HepG2 (cell line): ENCODE measurements at regions not wholly inside any gene's neighbourhood (a gene's known extent, or its start where the extent isn't known, plus 50 kb on each side); places are given as distances from the start of the nearest gene placed in this dataset.

ENCODE experiments used
- ARID2 ChIP-seq: sonication (generic); formaldehyde crosslinking; IDR thresholded peaks from 2 replicates; pipeline ENCODE4 v1.8.1; 2022; ENCODE audit warnings: mild to moderate bottlenecking, missing genetic modification reagents, borderline replicate concordance
- ERF ChIP-seq: IDR thresholded peaks from 2 replicates; pipeline ENCODE4 v1.6.1; 2018; ENCODE audit warnings: missing biosample characterization, missing genetic modification reagents
- FOXP1 ChIP-seq, 2 experiments: fragments of 450-650 bp in 1 of 2; IDR thresholded peaks; 2 replicates each; pipeline ENCODE4 v1.6.1; 2017 to 2018; ENCODE audit warnings: antibody characterized with exemption in 1 of 2
- HOXA9 ChIP-seq: sonication (generic); formaldehyde crosslinking; IDR thresholded peaks from 2 replicates; pipeline ENCODE4 v1.8.1; 2022; ENCODE audit warnings: missing genetic modification reagents, mild to moderate bottlenecking, moderate library complexity, borderline replicate concordance
- KDM5A ChIP-seq: fragments of 200-600 bp; sonication (generic); IDR thresholded peaks from 2 replicates; pipeline ENCODE4 v1.7.0; 2018; ENCODE audit warnings: antibody characterized with exemption, mild to moderate bottlenecking, low read length, borderline replicate concordance
- KMT2A ChIP-seq: sonication (generic); formaldehyde crosslinking; IDR thresholded peaks from 2 replicates; pipeline ENCODE4 v1.4.0; 2020; ENCODE audit warnings: missing genetic modification reagents
- POLR2AphosphoS2 ChIP-seq: IDR thresholded peaks from 2 replicates; pipeline ENCODE4 v1.6.1; 2011; ENCODE audit warnings: low read depth, low read length, improper control_type of control experiment
- ZBTB38 ChIP-seq: sonication (generic); formaldehyde crosslinking; IDR thresholded peaks from 2 replicates; pipeline ENCODE4 v1.5.1; 2020; ENCODE audit warnings: mild to moderate bottlenecking, missing genetic modification reagents
- ZMAT3 ChIP-seq: sonication (generic); formaldehyde crosslinking; conservative IDR thresholded peaks from 2 replicates; pipeline ENCODE4 v1.7.0; 2021; ENCODE audit warnings: missing genetic modification reagents
- ZNF230 ChIP-seq: sonication (generic); formaldehyde crosslinking; IDR thresholded peaks from 2 replicates; pipeline ENCODE4 v1.4.0; 2020; ENCODE audit warnings: mild to moderate bottlenecking, missing genetic modification reagents
- ZNF256 ChIP-seq: sonication (generic); formaldehyde crosslinking; conservative IDR thresholded peaks from 2 replicates; pipeline ENCODE4 v1.4.0; 2020; ENCODE audit warnings: missing genetic modification reagents
- ZNF292 ChIP-seq: sonication (generic); formaldehyde crosslinking; IDR thresholded peaks from 2 replicates; pipeline ENCODE4 v1.8.1; 2022; ENCODE audit warnings: mild to moderate bottlenecking, low read depth, missing genetic modification reagents, borderline replicate concordance
- ZNF704 ChIP-seq: sonication (generic); formaldehyde crosslinking; IDR thresholded peaks from 2 replicates; pipeline ENCODE4 v1.8.1; 2023; ENCODE audit warnings: mild to moderate bottlenecking, inconsistent platforms, moderate library complexity, missing genetic modification reagents, borderline replicate concordance
- TF ChIP-seq, protein P1 (sequence below): sonication (generic); formaldehyde crosslinking; IDR thresholded peaks from 2 replicates; pipeline ENCODE4 v1.4.0; 2020; ENCODE audit warnings: missing genetic modification reagents, borderline replicate concordance
- TF ChIP-seq, protein P2 (sequence below): sonication (generic); formaldehyde crosslinking; IDR thresholded peaks from 2 replicates; pipeline ENCODE4 v1.4.0; 2020; ENCODE audit warnings: missing genetic modification reagents
- TF ChIP-seq, protein P3 (sequence below): sonication (generic); formaldehyde crosslinking; IDR thresholded peaks from 2 replicates; pipeline ENCODE4 v1.4.0; 2020; ENCODE audit warnings: missing genetic modification reagents, mild to moderate bottlenecking, borderline replicate concordance

DNA sequence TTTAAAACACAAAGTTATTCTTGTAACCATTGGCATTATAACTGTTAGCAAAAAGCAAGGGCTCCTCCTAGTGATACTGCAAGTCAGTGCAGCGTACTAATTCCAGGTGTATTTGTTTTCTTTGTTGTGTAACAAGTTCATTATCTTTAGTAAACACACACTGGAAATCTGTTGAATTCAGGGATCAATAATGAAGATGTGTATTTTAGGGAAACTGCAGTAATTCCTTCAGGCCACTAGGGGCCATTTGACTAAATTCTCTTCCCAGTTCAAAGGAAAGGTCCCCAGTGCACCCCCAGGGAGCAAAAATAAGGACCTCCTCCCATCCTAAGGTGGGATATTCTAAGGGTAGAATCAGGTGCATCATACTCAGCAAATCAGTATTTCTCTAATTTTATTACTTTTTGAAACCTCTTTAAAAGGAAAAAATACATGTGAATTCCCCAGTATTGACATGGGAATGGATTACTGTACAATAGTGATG is 158.6 kb upstream of the LYZL1 start (continued):
- TF ChIP-seq, protein P1, sequence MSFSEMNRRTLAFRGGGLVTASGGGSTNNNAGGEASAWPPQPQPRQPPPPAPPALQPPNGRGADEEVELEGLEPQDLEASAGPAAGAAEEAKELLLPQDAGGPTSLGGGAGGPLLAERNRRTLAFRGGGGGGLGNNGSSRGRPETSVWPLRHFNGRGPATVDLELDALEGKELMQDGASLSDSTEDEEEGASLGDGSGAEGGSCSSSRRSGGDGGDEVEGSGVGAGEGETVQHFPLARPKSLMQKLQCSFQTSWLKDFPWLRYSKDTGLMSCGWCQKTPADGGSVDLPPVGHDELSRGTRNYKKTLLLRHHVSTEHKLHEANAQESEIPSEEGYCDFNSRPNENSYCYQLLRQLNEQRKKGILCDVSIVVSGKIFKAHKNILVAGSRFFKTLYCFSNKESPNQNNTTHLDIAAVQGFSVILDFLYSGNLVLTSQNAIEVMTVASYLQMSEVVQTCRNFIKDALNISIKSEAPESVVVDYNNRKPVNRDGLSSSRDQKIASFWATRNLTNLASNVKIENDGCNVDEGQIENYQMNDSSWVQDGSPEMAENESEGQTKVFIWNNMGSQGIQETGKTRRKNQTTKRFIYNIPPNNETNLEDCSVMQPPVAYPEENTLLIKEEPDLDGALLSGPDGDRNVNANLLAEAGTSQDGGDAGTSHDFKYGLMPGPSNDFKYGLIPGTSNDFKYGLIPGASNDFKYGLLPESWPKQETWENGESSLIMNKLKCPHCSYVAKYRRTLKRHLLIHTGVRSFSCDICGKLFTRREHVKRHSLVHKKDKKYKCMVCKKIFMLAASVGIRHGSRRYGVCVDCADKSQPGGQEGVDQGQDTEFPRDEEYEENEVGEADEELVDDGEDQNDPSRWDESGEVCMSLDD (CRISPR knock-in tag) = 0 out of 2 replicates have a peak, but pooled peaks have one; percentile 22
- peak; percentile 27; the same call in 1 of the 2 replicates for TF ChIP-seq KDM5A
- TF ChIP-seq KMT2A (CRISPR knock-in tag) = no peak
- TF ChIP-seq ZMAT3 (CRISPR knock-in tag) = no peak
- no peak; the same call in 1 of the 2 replicates for TF ChIP-seq ERF (CRISPR knock-in tag)
- TF ChIP-seq, protein P2, sequence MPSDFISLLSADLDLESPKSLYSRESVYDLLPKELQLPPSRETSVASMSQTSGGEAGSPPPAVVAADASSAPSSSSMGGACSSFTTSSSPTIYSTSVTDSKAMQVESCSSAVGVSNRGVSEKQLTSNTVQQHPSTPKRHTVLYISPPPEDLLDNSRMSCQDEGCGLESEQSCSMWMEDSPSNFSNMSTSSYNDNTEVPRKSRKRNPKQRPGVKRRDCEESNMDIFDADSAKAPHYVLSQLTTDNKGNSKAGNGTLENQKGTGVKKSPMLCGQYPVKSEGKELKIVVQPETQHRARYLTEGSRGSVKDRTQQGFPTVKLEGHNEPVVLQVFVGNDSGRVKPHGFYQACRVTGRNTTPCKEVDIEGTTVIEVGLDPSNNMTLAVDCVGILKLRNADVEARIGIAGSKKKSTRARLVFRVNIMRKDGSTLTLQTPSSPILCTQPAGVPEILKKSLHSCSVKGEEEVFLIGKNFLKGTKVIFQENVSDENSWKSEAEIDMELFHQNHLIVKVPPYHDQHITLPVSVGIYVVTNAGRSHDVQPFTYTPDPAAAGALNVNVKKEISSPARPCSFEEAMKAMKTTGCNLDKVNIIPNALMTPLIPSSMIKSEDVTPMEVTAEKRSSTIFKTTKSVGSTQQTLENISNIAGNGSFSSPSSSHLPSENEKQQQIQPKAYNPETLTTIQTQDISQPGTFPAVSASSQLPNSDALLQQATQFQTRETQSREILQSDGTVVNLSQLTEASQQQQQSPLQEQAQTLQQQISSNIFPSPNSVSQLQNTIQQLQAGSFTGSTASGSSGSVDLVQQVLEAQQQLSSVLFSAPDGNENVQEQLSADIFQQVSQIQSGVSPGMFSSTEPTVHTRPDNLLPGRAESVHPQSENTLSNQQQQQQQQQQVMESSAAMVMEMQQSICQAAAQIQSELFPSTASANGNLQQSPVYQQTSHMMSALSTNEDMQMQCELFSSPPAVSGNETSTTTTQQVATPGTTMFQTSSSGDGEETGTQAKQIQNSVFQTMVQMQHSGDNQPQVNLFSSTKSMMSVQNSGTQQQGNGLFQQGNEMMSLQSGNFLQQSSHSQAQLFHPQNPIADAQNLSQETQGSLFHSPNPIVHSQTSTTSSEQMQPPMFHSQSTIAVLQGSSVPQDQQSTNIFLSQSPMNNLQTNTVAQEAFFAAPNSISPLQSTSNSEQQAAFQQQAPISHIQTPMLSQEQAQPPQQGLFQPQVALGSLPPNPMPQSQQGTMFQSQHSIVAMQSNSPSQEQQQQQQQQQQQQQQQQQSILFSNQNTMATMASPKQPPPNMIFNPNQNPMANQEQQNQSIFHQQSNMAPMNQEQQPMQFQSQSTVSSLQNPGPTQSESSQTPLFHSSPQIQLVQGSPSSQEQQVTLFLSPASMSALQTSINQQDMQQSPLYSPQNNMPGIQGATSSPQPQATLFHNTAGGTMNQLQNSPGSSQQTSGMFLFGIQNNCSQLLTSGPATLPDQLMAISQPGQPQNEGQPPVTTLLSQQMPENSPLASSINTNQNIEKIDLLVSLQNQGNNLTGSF (CRISPR knock-in tag) = no peak
- TF ChIP-seq ZBTB38 = no peak
- no peak for TF ChIP-seq HOXA9 (CRISPR knock-in tag)
- TF ChIP-seq ZNF292 (CRISPR knock-in tag) = no peak
- no peak; the same call in 1 of the 2 replicates for TF ChIP-seq ZNF704 (CRISPR knock-in tag)
- TF ChIP-seq, protein P3, sequence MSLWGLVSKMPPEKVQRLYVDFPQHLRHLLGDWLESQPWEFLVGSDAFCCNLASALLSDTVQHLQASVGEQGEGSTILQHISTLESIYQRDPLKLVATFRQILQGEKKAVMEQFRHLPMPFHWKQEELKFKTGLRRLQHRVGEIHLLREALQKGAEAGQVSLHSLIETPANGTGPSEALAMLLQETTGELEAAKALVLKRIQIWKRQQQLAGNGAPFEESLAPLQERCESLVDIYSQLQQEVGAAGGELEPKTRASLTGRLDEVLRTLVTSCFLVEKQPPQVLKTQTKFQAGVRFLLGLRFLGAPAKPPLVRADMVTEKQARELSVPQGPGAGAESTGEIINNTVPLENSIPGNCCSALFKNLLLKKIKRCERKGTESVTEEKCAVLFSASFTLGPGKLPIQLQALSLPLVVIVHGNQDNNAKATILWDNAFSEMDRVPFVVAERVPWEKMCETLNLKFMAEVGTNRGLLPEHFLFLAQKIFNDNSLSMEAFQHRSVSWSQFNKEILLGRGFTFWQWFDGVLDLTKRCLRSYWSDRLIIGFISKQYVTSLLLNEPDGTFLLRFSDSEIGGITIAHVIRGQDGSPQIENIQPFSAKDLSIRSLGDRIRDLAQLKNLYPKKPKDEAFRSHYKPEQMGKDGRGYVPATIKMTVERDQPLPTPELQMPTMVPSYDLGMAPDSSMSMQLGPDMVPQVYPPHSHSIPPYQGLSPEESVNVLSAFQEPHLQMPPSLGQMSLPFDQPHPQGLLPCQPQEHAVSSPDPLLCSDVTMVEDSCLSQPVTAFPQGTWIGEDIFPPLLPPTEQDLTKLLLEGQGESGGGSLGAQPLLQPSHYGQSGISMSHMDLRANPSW (CRISPR knock-in tag) = no peak
- TF ChIP-seq ARID2 (CRISPR knock-in tag) = no peak
- TF ChIP-seq FOXP1 (IDR thresholded peaks at IDR 0.05) = peak; percentile 98
- peak; percentile 99 for TF ChIP-seq FOXP1 (CRISPR knock-in tag; IDR thresholded peaks at IDR 0.05)
- no peak for TF ChIP-seq POLR2AphosphoS2
- no peak for TF ChIP-seq ZNF230 (CRISPR knock-in tag)
- TF ChIP-seq ZNF256 (CRISPR knock-in tag) = no peak
